NT2/D1 (cell line): ENCODE measurements at regions not wholly inside any gene's neighbourhood (a gene's known extent, or its start where the extent isn't known, plus 50 kb on each side); places are given as distances from the start of the nearest gene placed in this dataset.

ENCODE experiments used
- SUZ12 ChIP-seq: IDR thresholded peaks from 2 replicates; pipeline ENCODE4 v1.6.1; 2011; ENCODE audit not compliant: insufficient read length, insufficient read depth; ENCODE audit errors: extremely low read depth
- YY1 ChIP-seq: IDR thresholded peaks from 2 replicates; pipeline ENCODE4 v1.6.1; 2011; ENCODE audit not compliant: insufficient read length, insufficient read depth
- ZNF274 ChIP-seq: IDR thresholded peaks from 2 replicates; pipeline ENCODE4 v1.6.1; 2011; ENCODE audit warnings: mild to moderate bottlenecking, low read depth, low read length

DNA sequence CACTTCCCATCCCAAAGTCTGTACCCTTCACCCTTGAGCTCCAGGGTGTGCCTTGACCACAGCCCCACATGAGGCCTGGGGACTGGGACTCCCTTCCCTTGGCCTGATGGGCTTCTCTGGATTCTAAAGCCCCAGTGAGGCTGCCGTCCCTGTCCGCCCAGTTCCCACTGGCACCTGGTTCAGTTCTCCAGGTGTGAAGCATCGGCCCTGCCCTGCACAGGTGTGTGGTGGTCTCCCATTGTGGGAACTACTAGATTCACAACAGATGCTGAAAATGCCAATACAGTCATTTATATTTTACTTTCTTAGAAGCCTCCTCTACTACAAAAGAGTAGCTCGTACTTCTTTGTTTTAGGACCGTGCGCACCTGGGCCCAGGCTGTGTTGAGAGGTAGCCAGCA is 72.8 kb downstream of the TTLL2 start:
- no peak for TF ChIP-seq ZNF274
- TF ChIP-seq YY1, result no peak
- TF ChIP-seq SUZ12, result no peak
